Astrocyte (in vitro differentiated cells and primary cell): ENCODE measurements at regions not wholly inside any gene's neighbourhood (a gene's known extent, or its start where the extent isn't known, plus 50 kb on each side); places are given as distances from the start of the nearest gene placed in this dataset.

Experiments
- CTCF ChIP-seq: IDR thresholded peaks from 2 replicates; pipeline ENCODE4 v1.5.1; 2011; ENCODE audit warnings: low read depth, mild to moderate bottlenecking, inconsistent platforms, low read length, moderate library complexity; ENCODE audit not compliant: insufficient read depth
- EZH2 ChIP-seq: IDR thresholded peaks from 2 replicates; pipeline ENCODE4 v1.6.1; 2012; ENCODE audit warnings: mild to moderate bottlenecking, low read length, inconsistent platforms; ENCODE audit not compliant: insufficient read depth

- no peak for TF ChIP-seq CTCF
- no peak for TF ChIP-seq EZH2
Measured at GRCh38 chr4:77349364-77349763, 192.4 kb downstream of the CCNG2 start.
